ENCODE measurements at regions not wholly inside any gene's neighbourhood (a gene's known extent, or its start where the extent isn't known, plus 50 kb on each side); places are given as distances from the start of the nearest gene placed in this dataset.

DNA sequence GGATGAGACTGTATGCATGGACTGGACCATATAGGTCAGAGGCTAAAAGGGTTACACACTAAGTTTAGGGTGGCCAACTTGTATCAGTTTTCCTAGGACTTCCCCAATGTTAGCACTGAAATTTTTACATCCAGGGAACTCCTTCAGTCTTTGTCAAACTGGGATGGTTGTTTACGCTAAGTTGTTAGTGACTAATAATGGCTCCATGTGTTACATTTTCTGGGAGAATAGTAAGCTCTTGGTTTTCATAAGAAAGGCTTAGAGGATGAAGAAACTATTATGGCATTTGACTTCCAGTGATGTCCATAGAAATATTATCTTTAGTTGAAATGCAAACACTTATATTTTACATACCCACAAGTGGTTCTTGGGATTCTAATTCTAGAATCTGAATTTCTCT, 57.9 kb upstream of the ST3GAL6 start:
- TF ChIP-seq, protein P1, sequence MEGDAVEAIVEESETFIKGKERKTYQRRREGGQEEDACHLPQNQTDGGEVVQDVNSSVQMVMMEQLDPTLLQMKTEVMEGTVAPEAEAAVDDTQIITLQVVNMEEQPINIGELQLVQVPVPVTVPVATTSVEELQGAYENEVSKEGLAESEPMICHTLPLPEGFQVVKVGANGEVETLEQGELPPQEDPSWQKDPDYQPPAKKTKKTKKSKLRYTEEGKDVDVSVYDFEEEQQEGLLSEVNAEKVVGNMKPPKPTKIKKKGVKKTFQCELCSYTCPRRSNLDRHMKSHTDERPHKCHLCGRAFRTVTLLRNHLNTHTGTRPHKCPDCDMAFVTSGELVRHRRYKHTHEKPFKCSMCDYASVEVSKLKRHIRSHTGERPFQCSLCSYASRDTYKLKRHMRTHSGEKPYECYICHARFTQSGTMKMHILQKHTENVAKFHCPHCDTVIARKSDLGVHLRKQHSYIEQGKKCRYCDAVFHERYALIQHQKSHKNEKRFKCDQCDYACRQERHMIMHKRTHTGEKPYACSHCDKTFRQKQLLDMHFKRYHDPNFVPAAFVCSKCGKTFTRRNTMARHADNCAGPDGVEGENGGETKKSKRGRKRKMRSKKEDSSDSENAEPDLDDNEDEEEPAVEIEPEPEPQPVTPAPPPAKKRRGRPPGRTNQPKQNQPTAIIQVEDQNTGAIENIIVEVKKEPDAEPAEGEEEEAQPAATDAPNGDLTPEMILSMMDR (IDR thresholded peaks at IDR 0.05) = no peak
- TF ChIP-seq POLR2A (IDR thresholded peaks at IDR 0.05) = no peak

Data from upper lobe of left lung (tissue), 4 donors.